Embryonic facial prominence (tissue), 1 donor: ENCODE measurements at regions not wholly inside any gene's neighbourhood (a gene's known extent, or its start where the extent isn't known, plus 50 kb on each side); places are given as distances from the start of the nearest gene placed in this dataset.

Experiments used
- DNase-seq: peaks from one replicate; pipeline ENCODE4 v3.0.0-alpha.2; 2016; ENCODE audit errors: extremely low spot score

DNA sequence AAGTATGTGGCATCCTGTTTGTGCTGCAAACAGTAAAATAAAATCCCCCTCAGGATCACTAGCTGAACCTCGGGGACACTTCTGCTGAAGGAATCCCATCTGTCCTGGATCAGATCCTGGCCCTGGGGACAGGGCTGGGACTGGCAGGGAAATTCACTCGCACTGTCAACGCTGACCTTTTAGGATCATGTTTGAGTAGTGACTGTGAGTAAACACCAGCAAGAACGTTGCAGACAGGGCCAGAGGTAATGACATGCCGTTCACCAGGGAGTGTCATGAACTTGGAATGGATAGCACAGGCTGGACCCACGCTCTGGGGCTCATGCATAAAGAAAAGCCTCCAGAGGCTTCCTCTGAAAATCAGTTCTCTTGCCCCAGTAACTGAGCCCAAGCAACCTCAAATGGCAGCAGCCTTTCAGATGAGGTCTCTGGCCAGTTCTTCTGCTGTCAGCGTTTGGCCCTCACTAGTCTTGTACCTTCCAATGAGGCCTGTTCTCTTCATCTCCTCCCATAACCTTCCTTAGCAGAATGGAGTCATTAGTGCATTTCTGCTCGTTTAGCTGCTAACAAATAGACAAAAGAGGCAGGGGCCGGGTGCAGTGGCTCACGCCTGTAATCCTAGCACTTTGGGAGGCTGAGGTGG, 51.0 kb upstream of the BARX2 start:
- DNase-seq, result no peak

DNA sequence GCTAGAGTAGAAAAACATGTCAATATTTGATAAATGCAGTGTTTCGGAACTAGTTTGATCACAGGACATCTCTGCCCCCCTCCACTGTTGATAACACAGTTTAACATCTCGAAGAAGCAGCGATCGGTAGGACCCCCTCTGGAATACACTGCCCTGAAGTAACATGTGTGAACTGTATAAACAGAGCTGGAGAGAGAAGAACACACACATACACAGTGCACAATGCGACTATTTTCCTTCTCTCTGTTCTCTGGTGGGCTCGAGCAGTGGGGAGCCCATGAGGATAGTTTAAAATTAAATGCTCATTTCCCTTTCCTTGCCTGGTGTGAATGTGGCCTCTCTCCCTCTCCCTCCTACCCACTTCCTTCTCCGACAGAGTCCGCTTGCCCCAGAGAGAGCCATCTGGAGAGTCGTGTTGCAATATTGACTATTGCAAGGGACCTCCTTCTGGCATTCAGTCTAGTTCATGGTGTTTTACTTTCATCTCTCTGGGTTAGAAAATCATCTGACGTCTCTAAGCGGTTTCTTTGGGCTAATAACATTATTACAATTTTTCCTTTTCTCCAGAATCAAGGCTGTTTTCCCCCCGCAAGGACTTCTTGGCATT, 51.6 kb upstream of the BARX2 start:
- DNase-seq, result no peak

DNA sequence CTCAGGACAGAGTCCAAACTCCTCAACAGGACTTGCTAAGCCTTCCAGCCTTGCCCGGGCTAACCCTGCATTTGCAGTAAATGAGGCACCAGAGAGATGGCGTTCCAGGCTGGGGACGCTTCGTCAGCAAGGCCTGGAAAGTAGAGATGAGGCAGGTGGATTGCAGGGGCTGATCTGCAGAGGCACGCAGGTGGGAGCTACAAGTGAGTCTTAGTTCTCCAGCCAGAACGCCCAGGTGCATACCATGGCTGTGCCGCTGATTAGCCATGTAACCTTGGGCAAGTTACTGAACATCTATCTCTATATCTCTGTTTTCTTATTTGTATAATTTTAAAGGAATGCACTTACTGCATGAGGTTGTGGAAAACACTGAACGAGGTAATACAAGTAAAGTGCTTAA, 52.7 kb upstream of the BARX2 start:
- DNase-seq, result no peak

DNA sequence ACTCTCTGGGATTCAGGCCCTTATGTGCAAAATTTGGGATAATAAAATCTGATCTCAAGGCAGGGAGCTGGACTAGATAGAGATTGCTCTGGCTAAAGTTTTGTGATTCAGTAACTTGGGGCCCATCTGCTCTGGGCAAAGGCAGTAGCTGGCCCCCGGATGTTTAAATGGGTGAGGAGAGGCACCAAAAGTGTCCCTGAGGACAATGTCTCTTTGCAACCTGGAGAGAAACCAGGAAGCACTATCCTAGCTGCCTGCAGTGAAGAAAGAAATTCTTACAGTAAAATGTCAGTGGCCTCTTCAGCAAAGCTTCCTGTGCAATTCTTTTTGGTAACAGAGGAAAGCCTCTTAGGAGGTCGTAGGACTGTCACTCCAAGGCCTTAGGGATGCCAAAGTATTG, 54.6 kb upstream of the BARX2 start:
- DNase-seq, result no peak

DNA sequence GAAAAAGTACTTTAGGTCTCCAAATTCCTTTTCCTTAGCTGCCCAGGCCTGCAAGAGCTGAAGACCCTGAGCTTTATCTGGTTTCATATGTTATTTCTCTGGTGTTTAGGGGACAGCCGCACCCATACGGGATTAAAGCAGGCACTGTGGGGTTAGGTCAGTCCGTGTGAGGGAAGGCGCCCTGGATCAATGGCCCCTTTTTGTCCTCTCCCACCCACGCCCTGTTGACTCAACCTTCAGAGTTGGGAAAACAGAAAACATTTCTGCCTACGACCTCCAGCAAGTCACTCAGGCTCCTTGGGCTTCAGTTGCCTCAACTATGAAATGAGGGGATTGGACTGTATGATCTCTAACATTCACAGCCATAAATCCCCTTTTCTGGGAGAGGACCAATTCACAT, 55.2 kb upstream of the BARX2 start:
- no peak for DNase-seq

DNA sequence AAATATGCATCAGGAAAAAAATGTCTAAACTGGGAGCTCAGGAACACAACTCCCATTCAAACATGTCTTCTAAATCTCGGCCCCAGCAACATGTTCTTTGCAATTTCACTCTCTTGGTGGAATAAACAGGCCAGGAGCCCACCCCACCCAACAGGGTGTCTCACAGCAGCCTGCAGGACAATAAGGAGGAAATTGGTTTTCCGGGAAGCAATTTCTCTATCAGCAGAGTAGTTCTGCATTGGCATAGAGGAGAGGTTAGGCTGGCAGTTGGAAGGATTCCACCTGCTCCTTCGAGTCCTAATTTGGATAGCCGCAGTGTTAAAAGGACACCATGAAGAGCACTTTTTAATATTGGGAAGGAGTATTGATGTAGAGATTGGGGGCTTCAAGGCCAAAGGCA, 55.9 kb upstream of the BARX2 start:
- DNase-seq, result no peak

GRCh38 chr11:129319201-129319600, 56.4 kb upstream of the BARX2 start:
- DNase-seq, result no peak

- DNase-seq, result no peak
Measured at GRCh38 chr11:129317571-129317970, 58.1 kb upstream of the BARX2 start.

- no peak for DNase-seq
Measured at GRCh38 chr11:129316781-129317180, 58.9 kb upstream of the BARX2 start.

- no peak for DNase-seq
Measured at GRCh38 chr11:129315781-129316579, 59.7 kb upstream of the BARX2 start.

DNA sequence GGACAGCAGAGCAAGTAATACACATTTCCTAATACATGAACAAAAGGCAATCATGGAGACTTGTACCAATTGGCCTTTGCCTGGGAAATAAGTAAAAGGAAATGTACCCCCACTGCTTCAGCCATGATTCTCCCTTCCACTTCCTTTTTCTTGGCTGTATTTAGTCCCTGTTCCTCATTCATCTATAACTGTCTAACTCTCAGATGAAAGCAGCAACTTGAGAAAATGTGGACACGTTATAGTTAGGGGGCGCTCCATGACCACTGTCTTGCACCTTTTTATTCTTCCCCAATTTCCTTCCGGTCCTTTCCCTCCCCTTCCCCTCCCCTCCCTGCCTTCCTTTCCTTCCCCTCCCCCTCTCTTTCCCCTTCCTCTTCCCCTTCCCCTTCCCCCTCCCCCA, 61.3 kb upstream of the BARX2 start:
- no peak for DNase-seq

- no peak for DNase-seq
Measured at GRCh38 chr11:129313541-129314297, 61.9 kb upstream of the BARX2 start.

DNA sequence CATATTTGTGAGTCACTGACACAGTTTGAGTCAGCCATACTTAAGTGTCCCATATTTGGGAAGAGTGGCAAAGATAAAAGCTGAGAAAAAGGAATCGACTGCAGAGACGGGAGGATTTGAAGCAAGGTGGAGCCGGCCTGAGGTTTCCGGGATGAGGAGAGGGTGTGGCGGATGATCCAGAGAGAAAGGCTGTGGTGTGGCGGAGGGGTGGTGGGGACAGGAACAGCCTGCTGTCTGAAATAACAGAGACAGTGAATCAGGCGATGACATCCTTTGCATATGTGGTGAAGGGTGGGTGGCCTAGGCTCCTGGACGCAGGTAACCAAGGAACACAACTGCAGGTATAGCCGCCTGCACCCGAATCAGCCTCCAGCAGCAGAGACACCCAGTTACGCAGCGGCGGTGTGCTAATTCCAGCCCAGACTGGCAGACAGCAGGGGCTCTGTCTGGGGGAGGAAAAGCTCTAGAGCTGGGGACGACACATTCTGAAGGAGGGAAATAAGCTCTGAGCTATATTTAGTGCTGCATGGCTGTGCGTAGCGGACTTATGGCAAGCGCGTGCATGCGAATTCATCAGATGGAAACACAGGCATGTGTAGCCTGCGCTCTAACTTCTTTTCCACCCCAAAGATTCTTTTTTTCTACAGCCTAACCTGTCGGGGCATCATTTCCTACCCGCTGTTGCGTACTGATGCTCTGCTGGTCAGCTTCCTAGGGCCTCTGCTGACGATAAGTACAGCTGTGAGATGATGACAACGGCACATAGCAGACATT, 62.7 kb upstream of the BARX2 start:
- DNase-seq, result no peak

DNA sequence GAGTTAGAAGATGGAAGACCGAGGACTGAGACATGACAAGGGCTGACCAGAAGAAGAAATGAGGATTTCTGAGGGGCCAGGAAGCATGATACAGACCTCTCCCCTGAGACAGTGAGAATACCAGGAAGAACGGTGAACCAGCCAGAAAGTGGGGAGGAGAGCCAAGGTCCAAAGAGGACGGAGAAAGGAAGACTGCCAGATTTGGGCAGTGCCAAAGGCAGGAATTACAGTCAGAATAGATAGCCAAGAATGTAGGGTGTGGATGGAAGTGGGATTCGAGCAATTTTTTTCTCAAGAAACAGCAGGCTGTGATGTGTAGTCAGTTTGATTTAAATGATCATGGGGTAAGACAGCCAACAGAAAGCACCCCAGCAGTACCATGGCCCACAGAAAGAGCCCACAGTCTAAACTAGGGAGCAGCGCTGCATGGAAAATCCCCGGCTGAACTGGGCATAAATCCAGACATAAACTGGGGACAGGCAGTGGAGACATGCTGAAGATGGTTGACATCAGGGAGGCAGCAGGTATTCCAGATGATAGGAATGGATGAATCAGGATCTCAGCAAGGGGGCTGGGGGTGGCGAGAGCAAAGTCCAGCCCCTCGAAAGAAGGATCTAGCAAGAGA, 67.3 kb upstream of the BARX2 start:
- no peak for DNase-seq

DNA sequence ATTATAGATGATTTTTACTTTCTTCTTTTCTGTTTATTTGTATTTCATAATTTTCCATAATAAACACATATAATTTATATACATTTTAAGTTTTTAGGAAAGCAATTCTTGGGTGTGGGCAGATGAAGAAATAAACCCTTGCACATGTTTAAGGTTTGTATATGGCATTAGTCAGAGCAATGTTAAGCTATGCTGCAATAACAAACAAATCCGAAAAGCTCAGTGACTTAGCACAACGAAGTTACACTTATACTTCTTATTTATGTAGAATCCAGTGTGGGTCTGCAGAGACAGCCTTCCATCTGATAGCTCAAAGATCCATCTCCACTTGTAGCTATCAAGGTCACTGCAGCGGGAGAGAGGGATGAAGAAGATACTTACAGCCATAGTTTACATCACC, 68.5 kb upstream of the BARX2 start:
- DNase-seq, result no peak

DNA sequence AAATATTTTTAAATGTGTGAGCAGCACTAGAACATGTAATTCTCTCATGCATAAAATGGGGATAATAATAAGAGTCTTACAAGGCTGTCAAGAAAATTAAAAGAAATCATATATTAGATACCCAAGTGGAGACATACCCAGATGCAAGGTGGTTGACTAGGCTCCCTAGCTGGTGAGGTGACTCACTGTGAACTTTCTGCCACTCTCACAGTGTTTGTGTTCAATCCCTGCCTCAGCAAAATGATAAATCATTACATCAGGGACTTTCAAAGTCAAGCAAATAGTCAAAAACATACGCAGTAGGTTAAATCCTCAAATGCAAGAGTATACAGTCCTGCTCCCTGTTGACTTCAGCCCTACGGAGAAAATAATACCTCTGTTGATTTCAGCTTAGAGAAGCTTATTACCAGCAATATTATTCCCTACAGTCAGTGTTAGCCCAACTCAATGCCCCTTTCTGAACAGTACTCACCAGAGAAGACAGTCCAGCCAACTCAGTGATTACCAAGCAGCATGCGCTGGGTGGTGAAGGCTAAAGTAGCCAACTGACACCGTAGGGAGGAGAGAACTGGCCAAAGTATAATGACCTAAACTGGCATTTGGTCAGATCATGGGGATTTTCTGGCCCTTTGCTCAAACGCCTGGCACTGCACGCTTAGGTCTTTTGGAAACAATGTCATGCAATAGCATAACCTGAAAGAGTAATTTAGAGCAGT, 73.1 kb upstream of the BARX2 start:
- no peak for DNase-seq

DNA sequence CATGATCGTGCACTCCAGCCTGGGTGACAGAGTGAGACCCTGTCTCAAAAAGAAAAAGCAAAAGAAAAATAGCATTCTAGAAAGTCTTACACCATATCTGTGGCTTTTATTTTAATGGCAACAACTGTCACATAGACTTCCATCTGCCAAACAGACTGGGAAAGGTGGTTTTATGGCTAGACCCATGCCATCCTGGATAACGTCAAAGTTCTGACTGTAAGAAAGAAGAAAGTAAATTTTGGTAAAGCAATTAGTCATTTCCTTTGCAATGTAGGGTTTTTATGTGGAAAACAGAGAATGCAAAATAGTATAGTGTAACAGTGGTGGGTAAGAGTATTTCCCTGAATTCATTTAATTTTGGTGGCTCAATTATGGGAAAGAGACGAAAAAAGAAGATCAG, 75.5 kb upstream of the BARX2 start:
- DNase-seq, result no peak

GRCh38 chr11:129298988-129299387, 76.7 kb upstream of the BARX2 start:
- no peak for DNase-seq

DNA sequence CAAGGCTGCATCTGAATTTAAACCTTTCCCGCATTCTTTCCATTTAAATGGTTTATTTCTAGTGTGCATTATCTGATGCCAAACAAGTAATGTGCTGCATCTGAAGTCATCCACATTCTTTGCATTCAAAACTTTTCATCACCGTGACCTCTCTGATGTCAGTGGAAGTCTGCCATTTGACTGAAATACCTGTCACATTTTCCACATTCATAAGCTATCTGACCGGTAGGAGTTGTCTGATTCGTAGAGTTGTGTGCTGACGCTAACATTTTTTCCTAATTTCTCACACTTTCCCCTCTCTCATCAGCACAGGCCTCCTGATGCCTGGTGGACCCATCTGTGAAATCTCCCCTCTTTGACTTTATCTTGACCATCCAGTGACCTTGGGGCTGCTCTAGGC, 79.9 kb upstream of the BARX2 start:
- no peak for DNase-seq

DNA sequence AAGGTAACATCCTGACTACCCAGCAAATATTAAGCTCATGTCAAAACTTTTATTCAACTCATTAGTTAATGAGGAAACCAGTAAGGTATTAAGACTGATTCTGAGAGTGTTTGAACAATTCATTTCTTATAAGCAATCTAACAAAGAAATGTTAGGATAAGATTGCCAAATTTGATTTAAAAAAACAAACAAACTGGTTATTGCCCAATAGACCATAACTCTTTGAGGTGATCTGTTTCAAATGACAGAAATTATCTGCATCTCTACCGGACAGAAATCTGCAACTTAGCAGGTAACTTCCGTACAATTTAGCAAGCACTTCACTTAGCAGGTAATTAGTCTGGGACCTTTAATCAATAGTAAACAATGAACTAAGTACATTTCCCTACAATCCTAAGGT, 82.9 kb upstream of the BARX2 start:
- no peak for DNase-seq

GRCh38 chr11:129292092-129292491, 83.6 kb upstream of the BARX2 start:
- DNase-seq, result no peak
